Endothelial cell of umbilical vein (primary cell): ENCODE measurements at regions not wholly inside any gene's neighbourhood (a gene's known extent, or its start where the extent isn't known, plus 50 kb on each side); places are given as distances from the start of the nearest gene placed in this dataset.

Source experiments
- EZH2 ChIP-seq: IDR thresholded peaks from 2 replicates; pipeline ENCODE4 v1.6.1; 2012; ENCODE audit warnings: borderline replicate concordance, low read depth, mild to moderate bottlenecking, moderate library complexity, low read length, inconsistent platforms; ENCODE audit not compliant: severe bottlenecking
- TF ChIP-seq, protein P1 (sequence below), 2 donors: IDR thresholded peaks; 1 replicate in 1 of 2; 2 replicates in 1 of 2; pipeline ENCODE4 v1.5.1; 2011; ENCODE audit warnings: low read length in 2 of 2, mild to moderate bottlenecking in 2 of 2, moderate library complexity in 2 of 2, control low read depth in 1 of 2, inconsistent platforms in 1 of 2, low read depth in 1 of 2; ENCODE audit not compliant: insufficient read depth in 1 of 2; ENCODE audit errors: extremely low read depth in 1 of 2

- TF ChIP-seq, protein P1, sequence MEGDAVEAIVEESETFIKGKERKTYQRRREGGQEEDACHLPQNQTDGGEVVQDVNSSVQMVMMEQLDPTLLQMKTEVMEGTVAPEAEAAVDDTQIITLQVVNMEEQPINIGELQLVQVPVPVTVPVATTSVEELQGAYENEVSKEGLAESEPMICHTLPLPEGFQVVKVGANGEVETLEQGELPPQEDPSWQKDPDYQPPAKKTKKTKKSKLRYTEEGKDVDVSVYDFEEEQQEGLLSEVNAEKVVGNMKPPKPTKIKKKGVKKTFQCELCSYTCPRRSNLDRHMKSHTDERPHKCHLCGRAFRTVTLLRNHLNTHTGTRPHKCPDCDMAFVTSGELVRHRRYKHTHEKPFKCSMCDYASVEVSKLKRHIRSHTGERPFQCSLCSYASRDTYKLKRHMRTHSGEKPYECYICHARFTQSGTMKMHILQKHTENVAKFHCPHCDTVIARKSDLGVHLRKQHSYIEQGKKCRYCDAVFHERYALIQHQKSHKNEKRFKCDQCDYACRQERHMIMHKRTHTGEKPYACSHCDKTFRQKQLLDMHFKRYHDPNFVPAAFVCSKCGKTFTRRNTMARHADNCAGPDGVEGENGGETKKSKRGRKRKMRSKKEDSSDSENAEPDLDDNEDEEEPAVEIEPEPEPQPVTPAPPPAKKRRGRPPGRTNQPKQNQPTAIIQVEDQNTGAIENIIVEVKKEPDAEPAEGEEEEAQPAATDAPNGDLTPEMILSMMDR (IDR thresholded peaks at IDR 0.05; ENCODE audit: extremely low read depth in 1 of 2, insufficient read depth in 1 of 2, low read depth in 1 of 2, low read length in 2 of 2) = no peak
- TF ChIP-seq EZH2 = no peak
Observed at GRCh38 chr3:28906561-28907310, 374.1 kb upstream of the RBMS3 start.
